Panc1 (cell line): ENCODE measurements at regions not wholly inside any gene's neighbourhood (a gene's known extent, or its start where the extent isn't known, plus 50 kb on each side); places are given as distances from the start of the nearest gene placed in this dataset.

Experiments used
- ATAC-seq: fragments of 200-7000 bp; cut with Tn5 transposase; 2 replicates; pipeline ENCODE4 v1.9.1; 2020; ENCODE audit warnings: mild to moderate bottlenecking, moderate library complexity
- BruUV-seq: library from RNA; stranded (reverse); fragments of 400-500 nt; replicated peaks from 2 replicates; lab custom pipeline; 2021; lab: Mats Ljungman, UMichigan
- CTCF ChIA-PET: fragments of 300-600 bp; sonication (Branson Sonifier 250); formaldehyde crosslinking; loops from one replicate; lab custom pipeline; 2022; ENCODE audit warnings: antibody characterized with exemption; lab: Charles Lee
- POLR2A ChIA-PET: fragments of 300-600 bp; sonication (Branson Sonifier 250); formaldehyde crosslinking; loops from one replicate; lab custom pipeline; 2022; ENCODE audit warnings: antibody characterized with exemption; lab: Charles Lee
- DNase-seq: peaks from one replicate; pipeline ENCODE4 v3.0.0-alpha.2; 2010; ENCODE audit warnings: low read depth, low spot score
- H3K27ac ChIP-seq: 2 replicates; pipeline ENCODE4 v1.5.1; 2011; ENCODE audit warnings: mild to moderate bottlenecking, low read length, inconsistent platforms
- H3K27me3 ChIP-seq: fragments of 200-500 bp; sonication (Bioruptor generic); 2 replicates; pipeline ENCODE4 v1.6.0; 2014; ENCODE audit warnings: low read length, inconsistent platforms; ENCODE audit not compliant: control insufficient read depth, insufficient read depth
- H3K36me3 ChIP-seq: fragments of 200-500 bp; sonication (Bioruptor generic); 2 replicates; pipeline ENCODE4 v1.5.1; 2014; ENCODE audit warnings: inconsistent platforms, mild to moderate bottlenecking, low read length, moderate library complexity; ENCODE audit not compliant: control insufficient read depth, insufficient read depth
- H3K4me1 ChIP-seq: 2 replicates; pipeline ENCODE4 v1.5.1; 2011; ENCODE audit warnings: inconsistent platforms, mild to moderate bottlenecking, low read length, moderate library complexity; ENCODE audit not compliant: control insufficient read depth, insufficient read depth
- H3K4me3 ChIP-seq, 2 experiments: 2 replicates each; pipeline ENCODE4 v1.5.1; 2011 to 2012; ENCODE audit warnings: low read depth in 2 of 2, low read length in 2 of 2, mild to moderate bottlenecking in 2 of 2, inconsistent platforms in 1 of 2, moderate library complexity in 1 of 2
- H3K9me3 ChIP-seq: fragments of 200-500 bp; sonication (Bioruptor generic); 2 replicates; pipeline ENCODE4 v1.5.1; 2014; ENCODE audit warnings: low read depth, mild to moderate bottlenecking, inconsistent platforms, low read length, moderate library complexity; ENCODE audit not compliant: control insufficient read depth, insufficient read depth
- CTCF ChIP-seq: fragments of 450-650 bp; IDR thresholded peaks from 2 replicates; pipeline ENCODE4 v1.5.1; 2017; ENCODE audit warnings: mild to moderate bottlenecking
- POLR2AphosphoS5 ChIP-seq: IDR thresholded peaks from 2 replicates; pipeline ENCODE4 v1.6.1; 2012; ENCODE audit warnings: mild to moderate bottlenecking, low read depth, low read length, moderate library complexity
- REST ChIP-seq, 2 experiments: IDR thresholded peaks; 2 replicates each; pipeline ENCODE4 v1.6.1; 2011 to 2012; ENCODE audit warnings: low read depth in 2 of 2, control low read depth in 1 of 2, low read length in 1 of 2, mild to moderate bottlenecking in 1 of 2, moderate library complexity in 1 of 2; ENCODE audit not compliant: insufficient read depth in 1 of 2
- SIN3A ChIP-seq: IDR thresholded peaks from 2 replicates; pipeline ENCODE4 v1.6.1; 2012; ENCODE audit warnings: low read depth, mild to moderate bottlenecking, low read length, moderate library complexity, borderline replicate concordance; ENCODE audit not compliant: insufficient read depth
- TCF7L2 ChIP-seq: IDR thresholded peaks from 2 replicates; pipeline ENCODE4 v1.6.1; 2011; ENCODE audit warnings: mild to moderate bottlenecking, low read depth, low read length, inconsistent platforms
- in situ Hi-C: cut with HindIII; loops from 2 replicates; pipeline ENCODE4 v1.10.0; 2016; ENCODE audit warnings: low sequenced_read_pairs, low pct_unique_long_range_greater_than_20kb
- intact Hi-C: fragments of 100-400 bp; cut with micrococcal nuclease; formaldehyde crosslinking; loops from one replicate; pipeline ENCODE4 v1.10.0; 2022; ENCODE audit not compliant: unreplicated experiment

- no TSS peak for BruUV-seq
- intact Hi-C loops, result no loop called here
- H3K9me3 ChIP-seq, result no peaks in the 10 kb centered on the region
- no peak overlapping the region for H3K4me3 ChIP-seq
- in situ Hi-C loops, result no loop called here
- no peak for DNase-seq
- ChIA-PET CTCF (no interaction called here), POLR2A (no interaction called here)
- peaks cover 3% of the 10 kb centered on the region; the same call in 1 of the 2 replicates for H3K27me3 ChIP-seq
- ATAC-seq, result no peak
- no peaks in the 10 kb centered on the region for H3K36me3 ChIP-seq
- no peak for TF ChIP-seq SIN3A
- no peak for TF ChIP-seq REST (IDR thresholded peaks at IDR 0.05; ENCODE audit: insufficient read depth in 1 of 2, low read depth in 2 of 2, low read length in 1 of 2)
- TF ChIP-seq CTCF, result no peak
- no peak for TF ChIP-seq POLR2AphosphoS5
- no peak for TF ChIP-seq TCF7L2
- no peaks in the 10 kb centered on the region for H3K4me1 ChIP-seq
- H3K27ac ChIP-seq, result no peak overlapping the region
These were observed 421.4 kb upstream of the MGMT start for GRCh38 chr10:129045599-129045998.

GRCh38 chr10:129046065-129046681, 420.9 kb upstream of the MGMT start:
- Histone ChIP-seq H3K27ac (no peak overlapping the region), H3K4me1 (no peaks in the 10 kb centered on the region), H3K36me3 (no peaks in the 10 kb centered on the region), H3K4me3 (no peak overlapping the region), H3K9me3 (no peaks in the 10 kb centered on the region), H3K27me3 (peaks cover 2% of the 10 kb centered on the region; the same call in 1 of the 2 replicates)
- DNase-seq (no peak), ATAC-seq (no peak)
- ChIA-PET POLR2A (no interaction called here), CTCF (no interaction called here)
- no TSS peak for BruUV-seq
- in situ Hi-C loops, result no loop called here
- TF ChIP-seq POLR2AphosphoS5 (no peak), CTCF (no peak), SIN3A (no peak), TCF7L2 (no peak), REST (IDR thresholded peaks at IDR 0.05; ENCODE audit: insufficient read depth in 1 of 2, low read depth in 2 of 2, low read length in 1 of 2) (no peak)
- intact Hi-C loops, result no loop called here
